Ascending aorta (tissue), 2 donors: ENCODE measurements at regions not wholly inside any gene's neighbourhood (a gene's known extent, or its start where the extent isn't known, plus 50 kb on each side); places are given as distances from the start of the nearest gene placed in this dataset.

Experiments
- DNase-seq, 2 donors: peaks; one replicate each; pipeline ENCODE4 v3.0.0-alpha.2; 2019; ENCODE audit warnings: low spot score in 2 of 2
- H3K27ac ChIP-seq, 2 donors: fragments of 200-600 bp; sonication (generic); one replicate each; pipeline ENCODE4 v1.5.1; 2016 to 2017; ENCODE audit warnings: mild to moderate bottlenecking in 1 of 2
- H3K27me3 ChIP-seq: fragments of 200-600 bp; sonication (generic); one replicate; pipeline ENCODE4 v1.5.1; 2017
- H3K36me3 ChIP-seq, 2 donors: fragments of 200-600 bp; sonication (generic); one replicate each; pipeline ENCODE4 v1.5.1; 2016
- H3K4me1 ChIP-seq, 2 donors: fragments of 200-600 bp; sonication (generic); one replicate each; pipeline ENCODE4 v1.5.1; 2016 to 2017; ENCODE audit warnings: mild to moderate bottlenecking in 1 of 2
- H3K4me3 ChIP-seq, 2 donors: fragments of 200-600 bp; sonication (generic); one replicate each; pipeline ENCODE4 v1.5.1; 2016 to 2017; ENCODE audit warnings: mild to moderate bottlenecking in 1 of 2
- H3K9me3 ChIP-seq, 2 donors: fragments of 200-600 bp; sonication (generic); one replicate each; pipeline ENCODE4 v1.5.1; 2016
- intact Hi-C: fragments of 100-400 bp; cut with DNase I; formaldehyde crosslinking; loops from one replicate; pipeline ENCODE4 v1.15.1; 2023
- TF ChIP-seq, protein P1 (sequence below), 3 experiments: fragments of 200-600 bp in 2 of 3; fragments of 450-650 bp in 1 of 3; sonication (generic) in 2 of 3; IDR thresholded peaks; one replicate each; pipeline ENCODE4 v1.5.1; 2016 to 2019; ENCODE audit warnings: antibody characterized with exemption in 3 of 3, mild to moderate bottlenecking in 1 of 3, moderate library complexity in 1 of 3

DNA sequence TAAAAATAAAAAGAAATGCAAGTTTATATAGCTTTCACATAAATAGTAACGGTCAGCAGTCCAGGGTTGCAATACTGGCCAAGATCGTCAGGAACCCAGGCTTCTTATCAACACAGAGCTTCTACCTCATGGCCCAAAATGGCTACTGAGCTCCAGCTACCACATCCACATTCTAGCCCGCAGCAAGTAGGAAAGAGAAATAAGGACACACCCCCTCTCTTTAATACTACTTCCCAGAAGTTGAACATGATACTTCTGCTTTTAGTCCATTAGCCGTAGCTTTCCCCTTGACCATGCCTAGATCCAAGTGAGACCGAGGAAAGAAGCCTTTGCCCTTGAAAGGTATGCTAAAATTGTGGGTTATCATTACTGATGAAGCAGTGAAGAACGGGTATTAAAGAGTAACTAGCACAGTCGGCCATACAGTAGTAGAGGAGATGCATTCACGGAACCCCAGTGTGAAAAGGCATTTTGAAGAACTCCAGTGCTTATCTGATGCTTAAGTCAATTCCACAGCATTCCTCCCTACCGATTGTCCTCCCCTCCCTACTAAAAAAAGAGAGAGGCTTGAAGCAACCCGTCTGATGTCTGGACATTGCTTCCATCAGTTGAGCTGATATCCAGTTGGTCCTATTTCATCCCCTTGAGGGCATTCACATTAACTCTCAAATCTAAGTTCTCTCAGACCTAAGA, 226.9 kb upstream of the RREB1 start:
- no peak for DNase-seq
- H3K9me3 ChIP-seq, result no peaks in the 10 kb centered on the region
- intact Hi-C loops, result no loop called here
- no peak overlapping the region for H3K27ac ChIP-seq
- no peaks in the 10 kb centered on the region for H3K27me3 ChIP-seq
- TF ChIP-seq, protein P1, sequence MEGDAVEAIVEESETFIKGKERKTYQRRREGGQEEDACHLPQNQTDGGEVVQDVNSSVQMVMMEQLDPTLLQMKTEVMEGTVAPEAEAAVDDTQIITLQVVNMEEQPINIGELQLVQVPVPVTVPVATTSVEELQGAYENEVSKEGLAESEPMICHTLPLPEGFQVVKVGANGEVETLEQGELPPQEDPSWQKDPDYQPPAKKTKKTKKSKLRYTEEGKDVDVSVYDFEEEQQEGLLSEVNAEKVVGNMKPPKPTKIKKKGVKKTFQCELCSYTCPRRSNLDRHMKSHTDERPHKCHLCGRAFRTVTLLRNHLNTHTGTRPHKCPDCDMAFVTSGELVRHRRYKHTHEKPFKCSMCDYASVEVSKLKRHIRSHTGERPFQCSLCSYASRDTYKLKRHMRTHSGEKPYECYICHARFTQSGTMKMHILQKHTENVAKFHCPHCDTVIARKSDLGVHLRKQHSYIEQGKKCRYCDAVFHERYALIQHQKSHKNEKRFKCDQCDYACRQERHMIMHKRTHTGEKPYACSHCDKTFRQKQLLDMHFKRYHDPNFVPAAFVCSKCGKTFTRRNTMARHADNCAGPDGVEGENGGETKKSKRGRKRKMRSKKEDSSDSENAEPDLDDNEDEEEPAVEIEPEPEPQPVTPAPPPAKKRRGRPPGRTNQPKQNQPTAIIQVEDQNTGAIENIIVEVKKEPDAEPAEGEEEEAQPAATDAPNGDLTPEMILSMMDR (IDR thresholded peaks at IDR 0.05), result no peak
- no peaks in the 10 kb centered on the region for H3K36me3 ChIP-seq
- H3K4me3 ChIP-seq, result no peak overlapping the region
- H3K4me1 ChIP-seq, result no peaks in the 10 kb centered on the region

DNA sequence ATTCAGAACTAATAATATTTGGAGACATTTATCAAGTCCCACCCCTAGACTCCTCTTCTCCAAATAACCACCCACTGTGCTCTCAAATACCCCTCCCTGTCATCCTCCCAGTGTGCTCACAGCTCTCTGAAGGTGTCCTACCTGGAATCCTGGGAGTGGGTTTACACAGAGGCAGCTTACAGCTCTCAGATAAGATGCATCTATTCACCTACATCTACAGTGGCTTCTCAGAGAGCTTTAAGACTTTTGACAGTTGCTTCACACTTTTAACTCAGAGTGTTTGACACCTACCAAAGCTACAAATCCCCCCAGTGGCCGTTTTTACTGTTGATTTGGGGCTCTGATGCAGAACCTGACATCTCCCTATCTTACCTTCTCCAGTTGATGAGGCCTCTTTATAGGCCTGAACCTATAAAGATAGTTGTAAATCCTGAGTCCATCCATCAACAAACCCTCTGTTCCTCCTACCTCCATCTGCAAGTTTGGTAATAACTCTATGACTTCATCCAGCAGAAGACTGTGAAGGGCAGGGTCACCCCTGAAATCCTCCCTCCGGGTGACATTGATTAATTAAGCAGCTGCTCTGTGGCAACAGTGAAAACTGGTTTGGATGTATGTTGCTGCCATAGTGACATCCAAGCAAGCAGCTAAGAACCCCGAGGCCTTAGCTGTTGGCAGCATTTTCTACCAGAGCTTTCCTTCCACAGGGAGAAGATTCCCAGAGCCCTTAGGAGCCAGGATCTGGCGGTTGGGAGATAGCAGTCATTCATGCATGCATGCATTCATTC, 226.1 kb upstream of the RREB1 start:
- no peaks in the 10 kb centered on the region for H3K27me3 ChIP-seq
- H3K36me3 ChIP-seq, result no peaks in the 10 kb centered on the region
- no peaks in the 10 kb centered on the region for H3K9me3 ChIP-seq
- no peak overlapping the region for H3K4me3 ChIP-seq
- TF ChIP-seq, protein P1 (IDR thresholded peaks at IDR 0.05), result no peak
- intact Hi-C loops, result no loop called here
- no peak overlapping the region for H3K27ac ChIP-seq
- DNase-seq, result no peak
- H3K4me1 ChIP-seq, result no peaks in the 10 kb centered on the region

DNA sequence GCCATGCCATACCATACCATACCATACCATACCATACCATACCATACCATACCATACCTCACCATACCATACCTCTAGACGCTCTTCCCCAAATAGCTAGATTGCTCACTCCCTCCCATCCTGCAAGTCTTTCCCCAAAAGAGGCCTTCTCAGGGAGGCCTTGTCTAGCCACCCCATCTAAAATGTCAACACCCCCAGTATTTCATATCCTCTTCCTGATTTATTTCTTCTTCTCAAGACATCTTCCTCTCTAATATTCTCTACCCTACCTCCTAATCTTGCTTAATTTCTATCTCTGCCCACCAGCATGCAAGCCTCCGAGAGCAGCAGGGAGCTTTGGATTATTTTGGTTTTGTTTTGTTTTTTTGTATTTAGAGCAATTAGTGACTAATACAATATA, 225.2 kb upstream of the RREB1 start:
- Histone ChIP-seq H3K27ac (no peak overlapping the region), H3K27me3 (no peaks in the 10 kb centered on the region), H3K36me3 (no peaks in the 10 kb centered on the region), H3K4me3 (no peak overlapping the region), H3K4me1 (no peaks in the 10 kb centered on the region), H3K9me3 (no peaks in the 10 kb centered on the region)
- TF ChIP-seq, protein P1 (IDR thresholded peaks at IDR 0.05), result no peak
- DNase-seq, result no peak
- intact Hi-C loops, result no loop called here

DNA sequence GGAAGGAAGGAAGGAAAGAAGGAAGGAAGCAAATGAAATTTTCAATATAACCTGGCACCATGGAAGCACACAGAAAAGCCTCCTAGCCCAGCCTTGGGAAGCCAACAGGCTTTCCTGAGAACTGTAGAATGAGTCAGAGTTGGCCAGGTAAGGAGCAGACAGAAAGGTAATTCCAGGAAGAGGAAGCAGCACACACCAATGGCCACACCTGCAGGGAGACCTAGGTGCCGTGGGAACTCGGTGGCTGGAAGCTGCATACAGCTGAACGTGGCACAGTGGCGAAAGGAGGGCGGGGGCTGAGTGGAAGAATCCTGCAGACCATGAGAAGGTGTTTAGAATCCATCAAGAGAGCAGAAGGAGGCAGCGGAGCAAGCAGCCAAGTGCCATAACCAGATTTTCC, 224.8 kb upstream of the RREB1 start:
- Histone ChIP-seq H3K4me1 (no peaks in the 10 kb centered on the region), H3K27me3 (no peaks in the 10 kb centered on the region), H3K27ac (no peak overlapping the region), H3K9me3 (no peaks in the 10 kb centered on the region), H3K4me3 (no peak overlapping the region), H3K36me3 (no peaks in the 10 kb centered on the region)
- intact Hi-C loops, result no loop called here
- no peak for DNase-seq
- TF ChIP-seq, protein P1 (IDR thresholded peaks at IDR 0.05), result no peak

DNA sequence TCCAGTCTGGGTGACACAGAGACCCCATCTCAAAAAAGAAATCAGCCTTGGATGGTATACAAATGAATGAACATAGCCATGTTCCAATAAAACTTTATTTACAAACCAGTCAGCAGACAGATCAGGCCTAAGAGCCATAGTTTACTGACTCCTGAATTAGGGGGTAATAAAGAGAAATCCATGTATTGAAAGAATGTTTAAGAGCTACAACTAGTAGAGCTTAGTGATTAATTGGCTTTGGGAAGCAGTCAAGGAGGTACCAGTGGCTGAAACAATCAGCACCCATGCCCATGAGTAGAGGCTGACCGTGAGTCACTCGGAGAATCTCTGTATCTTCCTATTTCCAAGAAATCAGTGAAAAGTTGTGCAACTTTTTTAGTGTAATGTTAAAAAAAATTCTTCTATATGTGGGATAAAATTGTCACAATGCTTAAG, 223.6 kb upstream of the RREB1 start:
- intact Hi-C loops, result no loop called here
- H3K9me3 ChIP-seq, result no peaks in the 10 kb centered on the region
- no peaks in the 10 kb centered on the region for H3K36me3 ChIP-seq
- H3K27ac ChIP-seq, result no peak overlapping the region
- no peak overlapping the region for H3K4me3 ChIP-seq
- TF ChIP-seq, protein P1 (IDR thresholded peaks at IDR 0.05), result no peak
- DNase-seq, result no peak
- H3K27me3 ChIP-seq, result no peaks in the 10 kb centered on the region
- H3K4me1 ChIP-seq, result no peaks in the 10 kb centered on the region
